ENCODE measurements at regions not wholly inside any gene's neighbourhood (a gene's known extent, or its start where the extent isn't known, plus 50 kb on each side); places are given as distances from the start of the nearest gene placed in this dataset.
"Not testable (repeated sequence)": the region's sequence is repeated elsewhere in the genome, so short reads cannot be mapped to it uniquely, and the experiment has no call there.

DNA sequence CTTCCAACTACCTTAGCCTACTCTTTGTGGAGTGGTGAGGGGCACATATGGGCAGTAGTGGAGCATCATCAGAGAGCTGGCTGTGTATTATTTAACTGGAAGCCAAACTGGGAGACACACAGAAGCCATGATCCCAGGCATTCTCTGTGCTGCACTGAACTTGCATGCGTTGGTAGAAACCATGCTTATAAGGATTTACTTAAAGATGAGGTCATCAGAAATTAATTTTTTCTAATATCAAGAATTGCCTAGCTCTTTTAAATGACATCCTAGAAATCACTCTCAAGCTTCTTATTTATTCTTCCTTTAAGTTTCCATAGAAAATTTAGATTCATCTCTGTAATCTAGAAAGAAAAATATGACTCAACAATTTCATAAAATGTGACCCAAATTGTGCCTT, 136.2 kb downstream of the KCNK1 start:
- DNase-seq (no peak), ATAC-seq (no peak)
- POLR2A ChIA-PET = no interaction called here
- no peak overlapping the region for H3K4me3 Mint-ChIP-seq
- H3K36me3 Mint-ChIP-seq (ENCODE audit: low read depth) = no peaks in the 10 kb centered on the region
- H3K27ac Mint-ChIP-seq = no peak overlapping the region
- intact Hi-C loops (cut with micrococcal nuclease) = no loop called here
- H3K4me1 Mint-ChIP-seq (ENCODE audit: low read depth) = no peaks in the 10 kb centered on the region
- TF ChIP-seq, protein P1, sequence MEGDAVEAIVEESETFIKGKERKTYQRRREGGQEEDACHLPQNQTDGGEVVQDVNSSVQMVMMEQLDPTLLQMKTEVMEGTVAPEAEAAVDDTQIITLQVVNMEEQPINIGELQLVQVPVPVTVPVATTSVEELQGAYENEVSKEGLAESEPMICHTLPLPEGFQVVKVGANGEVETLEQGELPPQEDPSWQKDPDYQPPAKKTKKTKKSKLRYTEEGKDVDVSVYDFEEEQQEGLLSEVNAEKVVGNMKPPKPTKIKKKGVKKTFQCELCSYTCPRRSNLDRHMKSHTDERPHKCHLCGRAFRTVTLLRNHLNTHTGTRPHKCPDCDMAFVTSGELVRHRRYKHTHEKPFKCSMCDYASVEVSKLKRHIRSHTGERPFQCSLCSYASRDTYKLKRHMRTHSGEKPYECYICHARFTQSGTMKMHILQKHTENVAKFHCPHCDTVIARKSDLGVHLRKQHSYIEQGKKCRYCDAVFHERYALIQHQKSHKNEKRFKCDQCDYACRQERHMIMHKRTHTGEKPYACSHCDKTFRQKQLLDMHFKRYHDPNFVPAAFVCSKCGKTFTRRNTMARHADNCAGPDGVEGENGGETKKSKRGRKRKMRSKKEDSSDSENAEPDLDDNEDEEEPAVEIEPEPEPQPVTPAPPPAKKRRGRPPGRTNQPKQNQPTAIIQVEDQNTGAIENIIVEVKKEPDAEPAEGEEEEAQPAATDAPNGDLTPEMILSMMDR (IDR thresholded peaks at IDR 0.05) = no peak
- peaks cover 8% of the 10 kb centered on the region for H3K27me3 Mint-ChIP-seq
- H3K9me3 Mint-ChIP-seq = no peaks in the 10 kb centered on the region
- CTCF ChIA-PET = interaction anchor here (0.8 kb wide), 1 partner anchor 11 kb away, joined by 3 read pairs; no protein-coding TSS in a partner anchor

DNA sequence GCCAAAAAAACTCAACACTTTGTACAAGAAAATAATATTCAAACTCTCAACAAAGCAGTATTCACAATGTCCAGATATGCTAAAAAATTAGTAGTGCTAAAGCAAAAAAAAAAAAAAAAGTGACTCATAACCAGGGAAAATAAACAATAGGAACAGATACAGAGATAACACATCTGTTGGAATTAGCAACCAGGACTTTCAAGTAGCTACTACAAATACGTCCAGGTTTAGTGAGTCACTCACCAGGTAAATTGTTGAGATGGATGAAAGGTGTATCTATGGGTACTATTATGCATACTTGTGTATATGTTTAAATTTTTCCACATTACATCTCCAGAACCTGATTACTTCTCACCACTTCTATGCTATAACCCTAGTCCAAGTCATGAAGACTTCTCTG, 144.8 kb upstream of the SLC35F3 start:
- Mint-ChIP-seq H3K4me1 (ENCODE audit: low read depth) (no peaks in the 10 kb centered on the region), H3K36me3 (ENCODE audit: low read depth) (no peaks in the 10 kb centered on the region), H3K4me3 (no peak overlapping the region), H3K27me3 (peaks cover 7% of the 10 kb centered on the region), H3K9me3 (no peaks in the 10 kb centered on the region), H3K27ac (no peak overlapping the region)
- ChIA-PET POLR2A (no interaction called here), CTCF (no interaction called here)
- ATAC-seq (no peak), DNase-seq (no peak)
- intact Hi-C loops (cut with micrococcal nuclease) = no loop called here
- TF ChIP-seq, protein P1 (IDR thresholded peaks at IDR 0.05) = no peak

DNA sequence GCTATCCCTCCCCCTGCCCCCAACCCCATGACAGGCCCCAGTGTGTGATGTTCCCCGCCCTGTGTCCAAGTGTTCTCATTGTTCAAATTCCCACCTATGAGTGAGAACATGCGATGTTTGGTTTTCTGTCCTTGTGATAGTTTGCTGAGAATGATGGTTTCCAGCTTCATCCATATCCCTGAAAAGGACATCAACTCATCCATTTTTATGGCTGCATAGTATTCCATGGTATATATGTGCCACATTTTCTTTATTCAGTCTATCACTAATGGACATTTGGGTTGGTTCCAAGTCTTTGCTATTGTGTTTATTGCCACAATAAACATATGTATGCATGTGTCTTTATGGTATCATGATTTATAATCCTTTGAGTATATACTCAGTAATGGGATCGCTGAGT, 140.2 kb upstream of the SLC35F3 start:
- H3K36me3 Mint-ChIP-seq (ENCODE audit: low read depth); intact Hi-C loops (cut with micrococcal nuclease); H3K27ac Mint-ChIP-seq; H3K9me3 Mint-ChIP-seq; H3K4me1 Mint-ChIP-seq (ENCODE audit: low read depth); DNase-seq; POLR2A ChIA-PET; H3K4me3 Mint-ChIP-seq; CTCF ChIA-PET; ATAC-seq: not testable (repeated sequence)
- peaks cover 12% of the 10 kb centered on the region for H3K27me3 Mint-ChIP-seq

DNA sequence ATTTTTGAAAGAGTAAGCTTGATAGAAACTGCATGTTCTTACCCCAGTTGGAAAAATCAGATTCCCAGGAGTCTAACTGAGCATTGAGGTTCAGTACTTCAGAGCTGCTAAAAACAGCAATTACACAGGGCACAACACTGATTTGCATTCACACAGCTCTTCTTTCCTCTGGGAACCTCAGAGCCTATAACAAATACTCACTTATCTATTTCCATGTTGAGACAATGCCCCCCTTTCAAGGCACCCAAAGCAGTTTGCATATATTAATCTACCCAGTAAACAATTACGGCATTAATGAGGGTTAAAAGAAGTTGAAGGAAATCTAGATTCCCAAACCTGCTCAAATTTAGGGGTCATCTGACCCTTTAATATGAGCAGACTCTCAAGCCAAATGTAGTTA, 126.9 kb upstream of the SLC35F3 start:
- CTCF ChIA-PET = no interaction called here
- no peaks in the 10 kb centered on the region for H3K36me3 Mint-ChIP-seq (ENCODE audit: low read depth)
- no peak overlapping the region for H3K4me3 Mint-ChIP-seq
- peaks cover 6% of the 10 kb centered on the region for H3K27me3 Mint-ChIP-seq
- ATAC-seq (no peak), DNase-seq (no peak)
- H3K9me3 Mint-ChIP-seq = peaks cover 7% of the 10 kb centered on the region
- H3K4me1 Mint-ChIP-seq (ENCODE audit: low read depth) = no peaks in the 10 kb centered on the region
- no peak overlapping the region for H3K27ac Mint-ChIP-seq
- intact Hi-C loops (cut with micrococcal nuclease) = no loop called here
- TF ChIP-seq, protein P1 (IDR thresholded peaks at IDR 0.05) = no peak
- POLR2A ChIA-PET = no interaction called here

DNA sequence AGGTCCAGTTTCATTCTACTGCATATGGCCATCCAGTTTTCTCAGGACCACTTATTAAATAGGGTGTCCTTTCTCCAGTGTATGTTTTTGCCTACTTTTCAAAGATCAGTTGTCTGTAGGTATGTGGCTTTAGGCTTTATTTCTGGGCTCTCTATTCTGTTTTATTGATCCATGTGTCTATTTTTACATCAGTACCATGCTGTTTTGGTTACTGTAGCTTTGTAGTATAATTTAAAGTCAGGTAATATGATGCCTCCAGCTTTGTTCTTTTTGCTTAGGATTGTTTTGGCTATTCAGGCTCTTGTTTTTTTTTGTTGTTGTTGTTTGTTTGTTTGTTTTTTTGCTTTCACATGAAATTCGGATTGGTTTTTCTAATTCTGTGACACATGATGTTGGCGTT, 124.4 kb upstream of the SLC35F3 start:
- ChIA-PET POLR2A (interaction anchor here (0.7 kb wide), 1 partner anchor 1457 kb away, joined by 3 read pairs; no protein-coding TSS in a partner anchor), CTCF (no interaction called here)
- Mint-ChIP-seq H3K36me3 (ENCODE audit: low read depth) (no peaks in the 10 kb centered on the region), H3K27ac (no peak overlapping the region), H3K4me3 (no peak overlapping the region), H3K4me1 (ENCODE audit: low read depth) (no peaks in the 10 kb centered on the region), H3K9me3 (peaks cover 6% of the 10 kb centered on the region), H3K27me3 (peaks cover 5% of the 10 kb centered on the region)
- ATAC-seq (no peak), DNase-seq (no peak)
- intact Hi-C loops (cut with micrococcal nuclease) = no loop called here
- TF ChIP-seq, protein P1 (IDR thresholded peaks at IDR 0.05) = no peak
